Ascending aorta (tissue), 2 donors: ENCODE measurements at regions not wholly inside any gene's neighbourhood (a gene's known extent, or its start where the extent isn't known, plus 50 kb on each side); places are given as distances from the start of the nearest gene placed in this dataset.

Experiments used
- DNase-seq, 2 donors: peaks; one replicate each; pipeline ENCODE4 v3.0.0-alpha.2; 2019; ENCODE audit warnings: low spot score in 2 of 2
- H3K27ac ChIP-seq, 2 donors: fragments of 200-600 bp; sonication (generic); one replicate each; pipeline ENCODE4 v1.5.1; 2016 to 2017; ENCODE audit warnings: mild to moderate bottlenecking in 1 of 2
- H3K27me3 ChIP-seq: fragments of 200-600 bp; sonication (generic); one replicate; pipeline ENCODE4 v1.5.1; 2017
- H3K36me3 ChIP-seq, 2 donors: fragments of 200-600 bp; sonication (generic); one replicate each; pipeline ENCODE4 v1.5.1; 2016
- H3K4me1 ChIP-seq, 2 donors: fragments of 200-600 bp; sonication (generic); one replicate each; pipeline ENCODE4 v1.5.1; 2016 to 2017; ENCODE audit warnings: mild to moderate bottlenecking in 1 of 2
- H3K4me3 ChIP-seq, 2 donors: fragments of 200-600 bp; sonication (generic); one replicate each; pipeline ENCODE4 v1.5.1; 2016 to 2017; ENCODE audit warnings: mild to moderate bottlenecking in 1 of 2
- H3K9me3 ChIP-seq, 2 donors: fragments of 200-600 bp; sonication (generic); one replicate each; pipeline ENCODE4 v1.5.1; 2016
- intact Hi-C: fragments of 100-400 bp; cut with DNase I; formaldehyde crosslinking; loops from one replicate; pipeline ENCODE4 v1.15.1; 2023
- TF ChIP-seq, protein P1 (sequence below), 3 experiments: fragments of 200-600 bp in 2 of 3; fragments of 450-650 bp in 1 of 3; sonication (generic) in 2 of 3; IDR thresholded peaks; one replicate each; pipeline ENCODE4 v1.5.1; 2016 to 2019; ENCODE audit warnings: antibody characterized with exemption in 3 of 3, mild to moderate bottlenecking in 1 of 3, moderate library complexity in 1 of 3

DNA sequence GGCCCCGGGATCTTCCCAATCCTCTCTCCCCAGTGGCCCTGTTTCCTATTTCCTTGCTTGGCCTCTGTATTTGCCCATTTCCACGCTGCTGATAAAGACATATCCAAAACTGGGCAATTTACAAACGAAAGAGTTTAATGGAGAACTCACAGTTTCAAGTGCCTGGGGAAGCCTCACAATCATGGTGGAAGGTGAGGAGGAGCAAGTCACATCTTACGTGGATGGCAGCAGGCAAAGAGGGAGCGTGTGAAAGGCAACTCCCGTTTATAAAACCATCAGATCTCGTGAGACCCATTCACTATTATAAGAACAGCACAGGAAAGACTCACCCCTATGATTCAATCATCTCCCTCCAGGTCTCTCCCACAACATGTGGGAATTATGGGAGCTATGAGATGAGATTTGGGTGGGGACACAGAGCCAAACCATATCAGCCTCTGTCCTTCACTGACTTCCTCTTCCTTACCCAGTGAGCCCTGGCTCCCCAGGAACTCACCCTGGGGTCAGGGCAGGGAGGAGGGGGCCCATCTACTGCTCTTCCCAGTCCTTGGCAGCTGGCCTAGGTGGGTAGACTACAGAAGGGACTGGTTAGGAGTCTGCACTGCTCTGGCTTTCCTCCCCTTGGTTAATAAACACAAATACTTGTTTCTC is 105.8 kb upstream of the MYCN start:
- Histone ChIP-seq H3K4me1 (no peaks in the 10 kb centered on the region), H3K36me3 (no peaks in the 10 kb centered on the region), H3K9me3 (peaks cover 0 to 2% of the 10 kb centered on the region in 2 donors), H3K4me3 (no peak overlapping the region), H3K27ac (no peak overlapping the region), H3K27me3 (no peaks in the 10 kb centered on the region)
- DNase-seq = no peak
- intact Hi-C loops = no loop called here
- TF ChIP-seq, protein P1, sequence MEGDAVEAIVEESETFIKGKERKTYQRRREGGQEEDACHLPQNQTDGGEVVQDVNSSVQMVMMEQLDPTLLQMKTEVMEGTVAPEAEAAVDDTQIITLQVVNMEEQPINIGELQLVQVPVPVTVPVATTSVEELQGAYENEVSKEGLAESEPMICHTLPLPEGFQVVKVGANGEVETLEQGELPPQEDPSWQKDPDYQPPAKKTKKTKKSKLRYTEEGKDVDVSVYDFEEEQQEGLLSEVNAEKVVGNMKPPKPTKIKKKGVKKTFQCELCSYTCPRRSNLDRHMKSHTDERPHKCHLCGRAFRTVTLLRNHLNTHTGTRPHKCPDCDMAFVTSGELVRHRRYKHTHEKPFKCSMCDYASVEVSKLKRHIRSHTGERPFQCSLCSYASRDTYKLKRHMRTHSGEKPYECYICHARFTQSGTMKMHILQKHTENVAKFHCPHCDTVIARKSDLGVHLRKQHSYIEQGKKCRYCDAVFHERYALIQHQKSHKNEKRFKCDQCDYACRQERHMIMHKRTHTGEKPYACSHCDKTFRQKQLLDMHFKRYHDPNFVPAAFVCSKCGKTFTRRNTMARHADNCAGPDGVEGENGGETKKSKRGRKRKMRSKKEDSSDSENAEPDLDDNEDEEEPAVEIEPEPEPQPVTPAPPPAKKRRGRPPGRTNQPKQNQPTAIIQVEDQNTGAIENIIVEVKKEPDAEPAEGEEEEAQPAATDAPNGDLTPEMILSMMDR (IDR thresholded peaks at IDR 0.05) = no peak

DNA sequence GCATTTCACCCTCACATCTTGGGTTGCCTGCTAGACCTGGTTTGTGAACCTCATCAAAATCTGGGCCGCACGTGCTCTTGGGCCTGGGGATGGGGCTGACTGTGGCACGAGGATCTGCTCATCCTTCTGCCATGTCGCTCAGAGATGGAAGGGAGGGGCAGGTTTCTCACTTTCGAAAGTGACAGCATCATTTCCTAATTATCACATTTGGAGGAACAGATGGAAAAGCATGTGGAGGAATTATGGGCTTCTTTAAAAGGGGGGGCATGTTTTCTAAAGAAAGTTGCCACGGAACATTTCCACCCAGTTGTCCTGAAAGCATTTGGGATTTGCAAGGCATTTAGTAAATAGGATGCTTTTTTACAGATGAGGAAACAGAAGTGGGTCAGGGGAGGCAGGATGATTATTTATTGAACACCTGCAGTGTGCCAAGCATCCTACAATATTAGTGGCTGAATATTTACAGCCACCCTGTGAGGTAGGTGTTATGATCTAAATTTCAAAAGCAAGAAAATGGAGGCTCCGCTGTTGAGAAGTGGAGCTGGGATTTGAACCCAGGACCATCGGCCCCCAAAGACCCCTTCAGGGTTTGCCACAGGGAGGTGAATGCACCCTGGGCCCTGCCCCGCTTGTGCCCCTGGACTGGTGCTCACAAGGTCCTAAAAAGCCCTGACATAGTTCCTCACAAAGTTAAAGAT is 104.2 kb upstream of the MYCN start:
- Histone ChIP-seq H3K9me3 (peaks cover 0 to 2% of the 10 kb centered on the region in 2 donors), H3K4me1 (no peaks in the 10 kb centered on the region), H3K36me3 (no peaks in the 10 kb centered on the region), H3K27me3 (no peaks in the 10 kb centered on the region), H3K27ac (no peak overlapping the region), H3K4me3 (no peak overlapping the region)
- intact Hi-C loops = no loop called here
- TF ChIP-seq, protein P1 (IDR thresholded peaks at IDR 0.05) = no peak
- DNase-seq = peak in 1 of 2 donors; percentile 35

DNA sequence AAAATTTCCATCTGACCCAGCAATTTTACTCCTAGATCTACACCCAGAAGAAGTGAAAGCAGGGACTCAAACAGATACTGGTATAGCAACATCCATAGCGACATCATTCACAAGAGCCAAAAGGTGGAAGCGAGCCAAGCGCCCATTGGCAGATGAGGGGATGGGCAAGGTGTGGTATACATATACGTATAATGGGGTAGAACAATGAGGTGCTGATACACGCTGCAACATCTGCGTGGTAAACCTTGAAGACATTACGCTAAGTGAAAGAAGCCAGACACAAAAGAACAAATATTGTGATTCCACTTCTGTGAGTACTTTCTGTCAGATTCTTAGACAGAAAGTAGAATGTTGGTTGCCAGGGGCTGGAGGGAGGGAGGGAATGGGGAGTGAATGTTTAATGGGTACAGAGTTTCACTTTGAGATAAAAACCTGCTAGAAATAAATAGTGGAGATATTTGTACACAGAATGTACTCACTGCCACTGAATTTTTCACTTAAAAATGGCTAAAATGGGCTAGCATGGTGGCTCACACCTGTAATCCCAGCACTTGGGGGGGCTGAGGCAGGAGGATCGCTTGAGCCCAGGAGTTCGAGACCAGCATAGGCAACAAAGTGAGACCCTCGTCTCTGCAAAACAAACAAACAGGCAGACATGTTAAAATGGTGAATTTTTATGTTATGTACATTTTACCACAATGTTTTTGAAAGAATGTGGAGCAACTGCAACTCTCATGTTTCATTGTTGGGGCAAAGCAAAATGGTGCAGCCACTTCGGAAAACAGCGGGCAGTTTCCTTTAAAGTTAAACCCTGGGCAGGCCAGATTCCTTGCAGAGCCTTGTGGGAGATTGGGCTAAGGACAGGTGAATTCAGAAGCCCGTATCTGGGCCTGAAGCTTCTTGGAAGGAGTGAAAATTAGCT is 103.4 kb upstream of the MYCN start:
- DNase-seq = peak in 1 of 2 donors; percentile 28
- intact Hi-C loops = no loop called here

DNA sequence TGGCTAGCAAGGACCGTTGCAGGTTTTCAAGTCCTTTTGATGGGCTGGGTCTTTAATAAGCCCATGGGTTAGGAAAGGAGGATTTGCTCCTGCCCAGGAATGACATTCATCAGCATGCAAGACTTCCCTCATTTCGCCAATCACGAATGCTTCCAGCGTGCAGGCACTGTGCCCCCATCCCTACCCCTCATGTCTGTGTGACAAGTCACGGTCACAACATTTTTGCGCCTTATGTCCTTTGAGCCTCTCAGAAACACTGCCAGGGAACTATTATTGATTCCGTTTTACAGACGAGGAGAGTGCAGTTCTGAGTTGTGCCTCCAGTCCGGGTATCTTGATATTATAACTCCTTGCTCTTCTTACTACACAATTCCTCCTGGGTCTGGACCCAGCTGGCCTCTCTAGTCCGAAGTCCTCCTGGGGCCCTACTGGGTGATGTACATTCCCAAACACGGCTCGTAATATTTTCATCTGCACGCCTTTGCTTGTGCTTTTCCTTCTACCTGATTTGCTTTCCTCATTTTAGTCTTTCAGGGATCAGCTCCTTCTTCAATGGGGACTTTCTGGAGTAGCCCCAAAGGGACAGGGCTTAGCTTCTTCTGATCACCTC is 101.8 kb upstream of the MYCN start:
- Histone ChIP-seq H3K27ac (no peak overlapping the region), H3K36me3 (no peaks in the 10 kb centered on the region), H3K4me3 (no peak overlapping the region), H3K27me3 (no peaks in the 10 kb centered on the region), H3K9me3 (peaks cover 0 to 2% of the 10 kb centered on the region in 2 donors), H3K4me1 (no peaks in the 10 kb centered on the region)
- DNase-seq = no peak
- intact Hi-C loops = no loop called here
- TF ChIP-seq, protein P1 (IDR thresholded peaks at IDR 0.05) = no peak

More for the DNA sequence above, 103.4 kb upstream of the MYCN start:
- TF ChIP-seq, protein P1 (IDR thresholded peaks at IDR 0.05) = no peak
- no peaks in the 10 kb centered on the region for H3K27me3 ChIP-seq
- H3K27ac ChIP-seq = no peak overlapping the region
- H3K36me3 ChIP-seq = no peaks in the 10 kb centered on the region
- H3K4me3 ChIP-seq = no peak overlapping the region
- no peaks in the 10 kb centered on the region for H3K4me1 ChIP-seq
- H3K9me3 ChIP-seq = peaks cover 0 to 2% of the 10 kb centered on the region in 2 donors

DNA sequence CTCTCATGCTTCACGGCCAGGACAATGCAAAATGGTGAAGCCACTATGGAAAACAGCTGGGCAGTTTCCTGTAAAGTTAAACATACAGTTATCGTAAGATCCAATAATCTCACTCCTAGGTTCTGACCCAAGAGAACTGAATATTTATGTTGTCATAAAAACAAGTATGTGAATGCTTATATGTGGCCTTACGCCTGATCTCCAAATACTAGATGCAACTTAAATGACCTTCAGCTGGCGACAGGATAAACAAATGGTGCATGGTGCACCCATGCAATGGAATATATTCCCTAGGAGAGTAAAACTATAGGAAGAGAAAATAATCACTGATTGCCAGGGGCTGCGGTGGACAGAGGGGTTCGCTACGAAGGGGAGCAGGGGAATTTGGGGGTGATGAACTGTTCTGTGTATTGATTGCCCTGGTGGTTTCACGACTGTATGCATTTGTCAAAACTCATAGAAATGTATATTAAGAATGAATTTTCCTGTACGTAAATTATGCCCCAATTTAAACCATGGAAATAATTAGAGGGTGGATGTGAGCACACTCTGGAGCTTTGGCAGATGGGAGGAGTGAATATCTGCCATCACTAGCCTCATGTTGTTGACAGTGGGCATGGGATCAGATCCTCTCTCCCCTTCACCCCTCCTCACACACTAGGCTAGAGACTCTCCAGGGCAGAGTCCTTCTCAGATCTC is 100.8 kb upstream of the MYCN start:
- Histone ChIP-seq H3K9me3 (peaks cover 0 to 2% of the 10 kb centered on the region in 2 donors), H3K36me3 (no peaks in the 10 kb centered on the region), H3K27ac (no peak overlapping the region), H3K27me3 (no peaks in the 10 kb centered on the region), H3K4me3 (no peak overlapping the region), H3K4me1 (no peaks in the 10 kb centered on the region)
- no peak for DNase-seq
- intact Hi-C loops = no loop called here
- TF ChIP-seq, protein P1 (IDR thresholded peaks at IDR 0.05) = no peak
